Parathyroid adenoma (tissue), 2 donors: ENCODE measurements at regions not wholly inside any gene's neighbourhood (a gene's known extent, or its start where the extent isn't known, plus 50 kb on each side); places are given as distances from the start of the nearest gene placed in this dataset.

Experiments used
- H2AFZ ChIP-seq: fragments of 300-600 bp; sonication (generic); one replicate; pipeline ENCODE4 v1.7.0; 2017; ENCODE audit warnings: antibody characterized with exemption, mild to moderate bottlenecking
- H3K27ac ChIP-seq: fragments of 300-600 bp; sonication (generic); one replicate; pipeline ENCODE4 v1.7.0; 2017
- H3K27me3 ChIP-seq: fragments of 300-600 bp; sonication (generic); one replicate; pipeline ENCODE4 v1.7.0; 2017; ENCODE audit warnings: low read length; ENCODE audit not compliant: control insufficient read depth, insufficient read depth
- H3K36me3 ChIP-seq: fragments of 300-600 bp; sonication (generic); one replicate; pipeline ENCODE4 v1.7.0; 2017; ENCODE audit warnings: low read length; ENCODE audit not compliant: control insufficient read depth, insufficient read depth
- H3K4me1 ChIP-seq: fragments of 300-600 bp; sonication (generic); one replicate; pipeline ENCODE4 v1.7.0; 2017; ENCODE audit warnings: control low read depth
- H3K4me2 ChIP-seq: fragments of 300-600 bp; sonication (generic); one replicate; pipeline ENCODE4 v1.7.0; 2017; ENCODE audit warnings: low read length
- H3K4me3 ChIP-seq: fragments of 300-600 bp; sonication (generic); one replicate; pipeline ENCODE4 v1.7.0; 2017; ENCODE audit warnings: low read depth, low read length
- H3K79me2 ChIP-seq: fragments of 300-600 bp; sonication (generic); one replicate; pipeline ENCODE4 v1.7.0; 2017; ENCODE audit warnings: control low read depth
- H3K9ac ChIP-seq: fragments of 300-600 bp; sonication (generic); one replicate; pipeline ENCODE4 v1.7.0; 2017; ENCODE audit warnings: mild to moderate bottlenecking
- H3K9me3 ChIP-seq: fragments of 300-600 bp; sonication (generic); one replicate; pipeline ENCODE4 v1.7.0; 2017; ENCODE audit warnings: low read length; ENCODE audit not compliant: control insufficient read depth
- CTCF ChIP-seq: fragments of 300-600 bp; sonication (generic); IDR thresholded peaks from one replicate; pipeline ENCODE4 v1.7.0; 2017; ENCODE audit warnings: antibody characterized with exemption, mild to moderate bottlenecking
- donor health status: primary hyperparathyroidism.

GRCh38 chr10:4057725-4058513 lies 272.9 kb upstream of the KLF6 start:
- H3K4me1 ChIP-seq: no peaks in the 10 kb centered on the region
- H2AFZ ChIP-seq: no peak overlapping the region
- H3K9ac ChIP-seq: no peak overlapping the region
- H3K4me2 ChIP-seq: no peak overlapping the region
- H3K79me2 ChIP-seq: no peaks in the 10 kb centered on the region
- H3K4me3 ChIP-seq: no peak overlapping the region
- no peak for TF ChIP-seq CTCF
- no peak overlapping the region for H3K27ac ChIP-seq
- no peaks in the 10 kb centered on the region for H3K36me3 ChIP-seq
- no peaks in the 10 kb centered on the region for H3K27me3 ChIP-seq
- no peaks in the 10 kb centered on the region for H3K9me3 ChIP-seq

- Histone ChIP-seq H3K4me2 (no peak overlapping the region), H3K4me3 (no peak overlapping the region), H3K9ac (no peak overlapping the region), H3K4me1 (no peaks in the 10 kb centered on the region), H3K27ac (no peak overlapping the region), H3K79me2 (no peaks in the 10 kb centered on the region), H3K36me3 (no peaks in the 10 kb centered on the region), H3K27me3 (no peaks in the 10 kb centered on the region), H3K9me3 (no peaks in the 10 kb centered on the region), H2AFZ (no peak overlapping the region)
- no peak for TF ChIP-seq CTCF
These were observed 272.0 kb upstream of the KLF6 start for GRCh38 chr10:4057021-4057420.

GRCh38 chr10:4054656-4055435 lies 269.8 kb upstream of the KLF6 start:
- H3K79me2 ChIP-seq: no peaks in the 10 kb centered on the region
- no peaks in the 10 kb centered on the region for H3K9me3 ChIP-seq
- no peaks in the 10 kb centered on the region for H3K36me3 ChIP-seq
- H3K27me3 ChIP-seq: no peaks in the 10 kb centered on the region
- H3K4me3 ChIP-seq: no peak overlapping the region
- H2AFZ ChIP-seq: no peak overlapping the region
- no peak for TF ChIP-seq CTCF
- H3K9ac ChIP-seq: no peak overlapping the region
- no peak overlapping the region for H3K4me2 ChIP-seq
- H3K4me1 ChIP-seq: no peaks in the 10 kb centered on the region
- H3K27ac ChIP-seq: no peak overlapping the region

- no peak for TF ChIP-seq CTCF
- Histone ChIP-seq H3K4me2 (no peak overlapping the region), H3K9me3 (no peaks in the 10 kb centered on the region), H3K4me1 (no peaks in the 10 kb centered on the region), H2AFZ (no peak overlapping the region), H3K9ac (no peak overlapping the region), H3K4me3 (no peak overlapping the region), H3K36me3 (no peaks in the 10 kb centered on the region), H3K27me3 (no peaks in the 10 kb centered on the region), H3K79me2 (no peaks in the 10 kb centered on the region), H3K27ac (no peak overlapping the region)
These were observed 268.9 kb upstream of the KLF6 start for GRCh38 chr10:4053940-4054339.
